Thyroid gland (tissue), 4 donors: ENCODE measurements at regions not wholly inside any gene's neighbourhood (a gene's known extent, or its start where the extent isn't known, plus 50 kb on each side); places are given as distances from the start of the nearest gene placed in this dataset.
"Not testable (repeated sequence)": the region's sequence is repeated elsewhere in the genome, so short reads cannot be mapped to it uniquely, and the experiment has no call there.

Experiments
- DNase-seq, 2 donors: peaks; one replicate each; pipeline ENCODE4 v3.0.0-alpha.2; 2019
- H3K27ac ChIP-seq, 3 donors: fragments of 200-600 bp; sonication (generic); 1 replicate in 2 of 3; 2 replicates in 1 of 3; pipeline ENCODE4 v1.5.1; 2016 to 2019; ENCODE audit warnings: mild to moderate bottlenecking in 1 of 3, moderate library complexity in 1 of 3
- H3K27me3 ChIP-seq: fragments of 200-600 bp; sonication (generic); one replicate; pipeline ENCODE4 v1.5.1; 2019
- H3K36me3 ChIP-seq, 2 donors: fragments of 200-600 bp; sonication (generic); one replicate each; pipeline ENCODE4 v1.5.1; 2016 to 2019
- H3K4me1 ChIP-seq, 2 donors: fragments of 200-600 bp; sonication (generic); one replicate each; pipeline ENCODE4 v1.5.1; 2017 to 2019
- H3K4me3 ChIP-seq, 3 donors: fragments of 200-600 bp; sonication (generic); replicated peaks in 1 of 3; 1 replicate in 2 of 3; 2 replicates in 1 of 3; pipeline ENCODE4 v1.5.1; 2016; ENCODE audit warnings: mild to moderate bottlenecking in 1 of 3
- H3K9me3 ChIP-seq: fragments of 200-600 bp; sonication (generic); one replicate; pipeline ENCODE4 v1.5.1; 2017
- POLR2A ChIP-seq, 2 donors: fragments of 450-650 bp; IDR thresholded peaks; one replicate each; pipeline ENCODE4 v1.6.1; 2017; ENCODE audit warnings: antibody characterized with exemption in 2 of 2, mild to moderate bottlenecking in 2 of 2, moderate library complexity in 1 of 2
- WGBS, 2 donors: methylation state at CpG; one replicate each; pipeline ENCODE4 v1.1.5; 2017; 5-methylcytosine and 5-hydroxymethylcytosine counted together
- intact Hi-C: fragments of 100-400 bp; cut with DNase I; formaldehyde crosslinking; loops from one replicate; pipeline ENCODE4 v1.15.1; 2023
- TF ChIP-seq, protein P1 (sequence below), 6 experiments: fragments of 200-600 bp in 3 of 6; fragments of 450-650 bp in 3 of 6; sonication (generic) in 3 of 6; IDR thresholded peaks; one replicate each; pipeline ENCODE4 v1.5.1; 2016 to 2019; ENCODE audit warnings: antibody characterized with exemption in 6 of 6, mild to moderate bottlenecking in 2 of 6, inconsistent platforms in 1 of 6, moderate library complexity in 1 of 6

DNA sequence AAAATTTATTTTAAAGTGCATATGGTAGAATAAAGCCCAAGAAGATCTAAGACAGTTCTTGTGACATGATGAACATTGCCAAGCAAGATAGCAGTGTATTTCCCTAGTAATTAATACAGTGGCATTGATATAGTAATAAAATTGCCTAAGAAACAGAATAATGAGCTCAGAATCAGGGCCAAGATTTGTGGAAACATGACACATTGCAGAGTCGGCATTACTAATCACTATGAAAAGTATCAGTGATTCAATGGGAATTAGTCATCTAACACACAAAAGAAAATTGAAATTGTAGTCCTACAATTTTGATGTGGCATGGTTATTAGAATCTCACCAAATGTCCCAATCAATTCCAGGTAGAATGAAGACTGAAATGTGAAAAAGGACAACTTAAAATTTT lies 243.0 kb upstream of the CYRIA start:
- H3K9me3 ChIP-seq, result no peaks in the 10 kb centered on the region
- no peak for DNase-seq
- H3K36me3 ChIP-seq, result no peaks in the 10 kb centered on the region
- no peaks in the 10 kb centered on the region for H3K4me1 ChIP-seq
- WGBS, 2 donors, result 78 to 88% methylated on average over 1 of the region's 1 CpG
- no peaks in the 10 kb centered on the region for H3K27me3 ChIP-seq
- no peak overlapping the region for H3K27ac ChIP-seq
- no peak for TF ChIP-seq POLR2A (IDR thresholded peaks at IDR 0.05)
- TF ChIP-seq, protein P1, sequence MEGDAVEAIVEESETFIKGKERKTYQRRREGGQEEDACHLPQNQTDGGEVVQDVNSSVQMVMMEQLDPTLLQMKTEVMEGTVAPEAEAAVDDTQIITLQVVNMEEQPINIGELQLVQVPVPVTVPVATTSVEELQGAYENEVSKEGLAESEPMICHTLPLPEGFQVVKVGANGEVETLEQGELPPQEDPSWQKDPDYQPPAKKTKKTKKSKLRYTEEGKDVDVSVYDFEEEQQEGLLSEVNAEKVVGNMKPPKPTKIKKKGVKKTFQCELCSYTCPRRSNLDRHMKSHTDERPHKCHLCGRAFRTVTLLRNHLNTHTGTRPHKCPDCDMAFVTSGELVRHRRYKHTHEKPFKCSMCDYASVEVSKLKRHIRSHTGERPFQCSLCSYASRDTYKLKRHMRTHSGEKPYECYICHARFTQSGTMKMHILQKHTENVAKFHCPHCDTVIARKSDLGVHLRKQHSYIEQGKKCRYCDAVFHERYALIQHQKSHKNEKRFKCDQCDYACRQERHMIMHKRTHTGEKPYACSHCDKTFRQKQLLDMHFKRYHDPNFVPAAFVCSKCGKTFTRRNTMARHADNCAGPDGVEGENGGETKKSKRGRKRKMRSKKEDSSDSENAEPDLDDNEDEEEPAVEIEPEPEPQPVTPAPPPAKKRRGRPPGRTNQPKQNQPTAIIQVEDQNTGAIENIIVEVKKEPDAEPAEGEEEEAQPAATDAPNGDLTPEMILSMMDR (IDR thresholded peaks at IDR 0.05), result no peak
- no peak overlapping the region for H3K4me3 ChIP-seq
- intact Hi-C loops, result no loop called here

DNA sequence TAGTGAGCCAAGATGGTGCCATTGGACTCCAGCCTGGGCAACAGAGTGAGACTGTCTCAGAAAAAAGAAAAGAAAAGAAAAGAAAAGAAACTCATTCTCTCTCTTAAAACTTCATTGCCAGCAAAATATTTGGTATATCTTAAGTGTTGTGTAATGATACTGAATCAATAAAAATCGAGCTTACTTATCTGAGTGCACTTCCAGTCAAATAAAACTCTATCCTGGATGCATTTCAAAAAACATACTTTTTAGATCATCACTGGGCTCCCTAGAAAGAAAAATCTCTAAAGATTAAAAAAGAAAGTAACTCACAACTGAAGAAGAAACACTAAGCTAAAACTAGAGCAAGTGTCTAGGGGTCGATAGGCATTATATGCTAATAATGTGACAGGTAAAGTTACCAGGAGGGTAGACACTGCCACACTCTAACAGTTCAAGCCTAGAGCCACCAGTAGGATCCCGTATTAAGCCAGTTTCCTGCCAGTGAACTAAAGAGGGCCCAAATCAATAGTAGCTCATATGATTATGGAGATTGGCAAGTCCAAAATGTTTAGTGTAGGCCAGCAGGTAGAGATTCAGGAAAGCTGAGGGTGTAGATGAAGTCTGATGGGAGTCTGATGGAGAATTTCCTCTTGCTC lies 242.1 kb upstream of the CYRIA start:
- DNase-seq, result no peak
- intact Hi-C loops, result no loop called here
- Histone ChIP-seq H3K36me3 (no peaks in the 10 kb centered on the region), H3K4me3 (no peak overlapping the region), H3K4me1 (no peaks in the 10 kb centered on the region), H3K9me3 (no peaks in the 10 kb centered on the region), H3K27me3 (no peaks in the 10 kb centered on the region), H3K27ac (no peak overlapping the region)
- TF ChIP-seq, protein P1 (IDR thresholded peaks at IDR 0.05), result no peak
- TF ChIP-seq POLR2A (IDR thresholded peaks at IDR 0.05), result no peak
- 71 to 79% methylated on average over 3 of the region's 3 CpGs for WGBS, 2 donors

DNA sequence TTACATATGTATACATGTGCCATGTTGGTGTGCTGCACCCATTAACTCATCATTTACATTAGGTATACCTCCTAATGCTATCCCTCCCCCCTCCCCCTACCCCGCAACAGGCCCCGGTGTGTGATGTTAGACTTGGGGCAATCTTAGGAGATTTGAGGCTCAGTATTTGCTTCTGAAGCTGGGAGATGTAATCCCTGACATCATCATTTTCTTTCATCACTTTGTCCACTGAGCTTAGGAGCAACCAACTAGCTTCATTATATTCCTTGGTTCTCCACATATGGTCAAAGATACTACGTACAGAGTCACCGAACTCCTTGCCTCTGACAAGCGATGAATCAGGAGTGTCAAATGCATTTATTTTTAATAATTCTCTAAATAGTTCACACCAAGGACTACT lies 239.7 kb upstream of the CYRIA start:
- DNase-seq, intact Hi-C loops, H3K4me1 ChIP-seq, H3K27me3 ChIP-seq, H3K36me3 ChIP-seq, H3K9me3 ChIP-seq, H3K27ac ChIP-seq, H3K4me3 ChIP-seq: not testable (repeated sequence)
- WGBS, 2 donors, result 93 to 97% methylated on average over 5 of the region's 5 CpGs

DNA sequence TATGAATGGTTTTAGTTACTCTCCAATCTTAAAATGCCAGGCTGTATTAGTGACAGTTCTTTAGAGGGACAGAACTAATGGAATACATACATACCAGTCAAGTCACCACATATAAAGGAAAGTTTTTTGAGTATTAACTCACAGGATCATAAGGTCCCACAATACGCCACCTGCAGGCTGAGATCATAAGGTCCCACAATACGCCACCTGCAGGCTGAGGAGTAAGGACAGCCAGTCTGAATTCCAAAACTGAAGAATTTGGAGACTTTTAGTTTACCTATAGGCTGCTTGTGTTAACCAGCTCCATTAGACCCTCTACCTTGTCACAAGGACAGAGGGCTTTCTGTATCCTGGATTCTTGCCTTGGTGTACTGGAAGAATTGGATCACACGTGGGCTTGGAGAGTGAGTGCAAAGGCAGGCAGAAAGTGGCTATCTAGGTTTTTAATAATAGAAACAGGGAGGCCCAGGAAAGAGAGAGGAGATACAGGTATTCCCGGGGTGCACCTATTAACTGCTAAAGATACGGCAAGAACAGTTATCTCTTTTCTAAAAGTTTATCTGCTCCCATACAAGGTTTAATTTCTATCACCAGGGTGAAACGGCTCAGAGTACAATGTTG lies 234.9 kb upstream of the CYRIA start:
- Histone ChIP-seq H3K27me3 (no peaks in the 10 kb centered on the region), H3K4me1 (peaks cover 15 to 19% of the 10 kb centered on the region in 2 donors), H3K4me3 (no peak overlapping the region), H3K36me3 (no peaks in the 10 kb centered on the region), H3K9me3 (no peaks in the 10 kb centered on the region), H3K27ac (peak overlapping the region in 1 of 3 donors; percentile 51)
- no peak for DNase-seq
- intact Hi-C loops, result no loop called here
- WGBS, 2 donors, result 76 to 84% methylated on average over 6 of the region's 6 CpGs
- TF ChIP-seq, protein P1 (IDR thresholded peaks at IDR 0.05), result peak in 1 of 6 experiments; percentile 14
- TF ChIP-seq POLR2A (IDR thresholded peaks at IDR 0.05), result no peak

DNA sequence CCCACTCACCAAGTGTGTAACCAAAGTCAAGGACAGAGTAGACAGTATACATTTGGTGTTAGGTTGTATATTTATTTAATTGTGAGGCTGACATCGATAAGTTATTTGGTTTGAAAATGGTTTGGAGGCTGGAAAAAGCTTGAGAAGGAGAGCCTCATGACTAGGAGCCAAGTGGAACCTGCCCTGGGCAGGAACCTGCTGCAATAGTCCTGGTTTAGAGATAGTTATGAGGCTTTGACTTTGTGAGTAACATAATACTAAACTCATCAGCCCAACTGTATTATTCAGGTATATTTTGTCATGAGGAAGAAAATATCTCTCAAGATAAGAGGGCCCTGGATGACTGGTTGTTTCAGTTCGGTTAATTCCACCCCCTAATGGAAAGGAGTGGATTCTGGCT lies 234.3 kb upstream of the CYRIA start:
- Histone ChIP-seq H3K27me3 (no peaks in the 10 kb centered on the region), H3K4me1 (peaks cover 15 to 19% of the 10 kb centered on the region in 2 donors), H3K27ac (peak overlapping the region in 2 of 3 donors; percentile 24 to 51), H3K9me3 (no peaks in the 10 kb centered on the region), H3K36me3 (no peaks in the 10 kb centered on the region), H3K4me3 (no peak overlapping the region)
- DNase-seq, result peak in 1 of 2 donors; percentile 2
- TF ChIP-seq, protein P1 (IDR thresholded peaks at IDR 0.05), result no peak
- TF ChIP-seq POLR2A (IDR thresholded peaks at IDR 0.05), result no peak
- intact Hi-C loops, result no loop called here
- 28 to 49% methylated on average over 2 of the region's 2 CpGs for WGBS, 2 donors
